GM12865 (cell line): ENCODE measurements at regions not wholly inside any gene's neighbourhood (a gene's known extent, or its start where the extent isn't known, plus 50 kb on each side); places are given as distances from the start of the nearest gene placed in this dataset.
A peak's percentile ranks its signal among the peaks of the same experiment; 100 is the strongest.
"Not testable (repeated sequence)": the region's sequence is repeated elsewhere in the genome, so short reads cannot be mapped to it uniquely, and the experiment has no call there.

Source experiments
- DNase-seq: peaks from one replicate; pipeline ENCODE4 v3.0.0; 2010; ENCODE audit warnings: low read depth
- H3K4me3 ChIP-seq: 2 replicates; pipeline ENCODE4 v1.5.1; 2011; ENCODE audit warnings: mild to moderate bottlenecking, low read depth, low read length, control low read depth
- CTCF ChIP-seq: IDR thresholded peaks from 2 replicates; pipeline ENCODE4 v1.5.1; 2011; ENCODE audit warnings: low read length, control low read depth, low read depth, inconsistent platforms; ENCODE audit not compliant: insufficient read depth; ENCODE audit errors: missing control alignments

- DNase-seq = no peak
- TF ChIP-seq CTCF = no peak
- no peak overlapping the region for H3K4me3 ChIP-seq
Observed at GRCh38 chr6:98044151-98044561, 761.1 kb upstream of the MMS22L start.

GRCh38 chr6:98044791-98045470, 761.9 kb upstream of the MMS22L start:
- TF ChIP-seq CTCF = no peak
- H3K4me3 ChIP-seq = no peak overlapping the region
- DNase-seq = no peak

GRCh38 chr6:98047164-98047563, 764.1 kb upstream of the MMS22L start:
- H3K4me3 ChIP-seq = no peak overlapping the region
- no peak for TF ChIP-seq CTCF
- DNase-seq = no peak

GRCh38 chr6:98047871-98048270, 764.9 kb upstream of the MMS22L start:
- H3K4me3 ChIP-seq = no peak overlapping the region
- DNase-seq = no peak
- no peak for TF ChIP-seq CTCF

GRCh38 chr6:98054453-98054852, 771.4 kb upstream of the MMS22L start:
- no peak overlapping the region for H3K4me3 ChIP-seq
- TF ChIP-seq CTCF = no peak
- DNase-seq = peak; percentile 25

GRCh38 chr6:98056955-98057354, 773.9 kb upstream of the MMS22L start:
- TF ChIP-seq CTCF = no peak
- H3K4me3 ChIP-seq = no peak overlapping the region
- no peak for DNase-seq

GRCh38 chr6:98067375-98067774, 767.0 kb upstream of the POU3F2 start:
- H3K4me3 ChIP-seq = no peak overlapping the region
- no peak for TF ChIP-seq CTCF
- no peak for DNase-seq

- H3K4me3 ChIP-seq = not testable (repeated sequence)
Observed at GRCh38 chr6:98088537-98088936, 745.8 kb upstream of the POU3F2 start.

More at GRCh38 chr6:98088537-98088936, 745.8 kb upstream of the POU3F2 start:
- DNase-seq = not testable (repeated sequence)
